Midbrain (tissue), 1 donor: ENCODE measurements at regions not wholly inside any gene's neighbourhood (a gene's known extent, or its start where the extent isn't known, plus 50 kb on each side); places are given as distances from the start of the nearest gene placed in this dataset.

Experiments used
- DNase-seq: peaks from one replicate; lab custom pipeline; 2025; lab: John Stamatoyannopoulos, UW

DNA sequence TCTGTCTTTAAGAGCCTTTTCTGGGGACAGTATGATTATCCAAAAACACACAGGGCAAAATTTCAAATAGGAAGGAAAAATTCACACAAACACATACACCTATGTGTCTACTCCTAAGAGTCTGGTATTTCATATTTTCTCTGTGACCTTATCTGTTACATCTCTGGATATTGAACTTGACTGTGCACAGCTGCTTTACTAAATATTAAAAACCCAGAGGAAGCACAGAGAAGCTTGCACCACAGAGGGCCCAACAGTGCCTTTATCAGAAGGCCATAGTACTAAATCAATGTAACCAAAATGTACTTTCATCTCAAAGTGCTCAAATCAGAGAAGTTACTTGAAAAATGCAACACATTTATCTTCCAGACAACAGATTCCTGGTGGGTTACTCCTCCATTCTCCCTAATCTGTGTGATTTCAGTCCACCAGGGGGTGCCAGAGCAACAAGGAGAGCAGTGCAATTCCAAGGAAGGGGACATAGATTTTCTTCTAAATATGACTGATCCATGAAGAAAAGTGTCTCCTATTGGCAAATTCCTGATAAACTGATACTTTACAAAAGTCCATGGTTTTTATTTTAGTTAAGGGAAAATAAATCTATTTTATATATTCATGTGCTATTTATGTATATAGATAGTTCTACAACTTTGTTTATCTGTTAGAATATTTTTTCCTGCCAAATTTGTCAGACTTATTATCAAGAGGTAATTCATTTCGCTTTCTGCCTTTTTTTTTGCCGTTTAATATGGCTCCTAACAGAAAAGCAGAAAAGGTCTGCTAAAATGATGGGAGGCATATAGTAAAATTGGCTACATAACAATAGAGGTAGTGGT, 617.6 kb downstream of the LRFN5 start:
- peak; percentile 60 for DNase-seq

DNA sequence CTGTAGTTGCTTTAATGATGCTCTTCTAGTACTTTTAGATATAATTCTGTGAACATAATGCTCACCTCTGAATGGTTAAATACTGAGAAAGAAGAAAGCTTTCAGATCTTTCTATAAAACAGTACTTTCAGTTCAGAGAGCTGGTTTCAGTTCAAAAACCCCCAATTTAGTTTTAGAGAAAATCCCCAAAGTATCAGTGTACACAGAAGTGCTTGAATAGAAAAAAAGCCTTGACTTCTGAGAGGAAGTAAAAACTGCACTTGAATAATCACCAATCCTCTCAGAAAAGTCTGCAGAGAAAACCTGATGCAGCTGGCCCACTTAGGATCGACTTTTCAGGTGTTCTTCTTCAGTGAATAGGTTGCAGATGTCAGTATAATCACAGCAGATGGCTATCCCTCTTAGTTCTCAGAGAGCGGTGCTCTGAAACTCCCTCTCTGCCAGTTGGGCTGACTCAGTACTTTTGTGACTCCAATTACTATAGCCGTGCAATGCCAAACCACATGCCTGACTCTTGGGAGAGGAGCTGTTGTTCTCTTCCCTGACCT, 616.3 kb downstream of the LRFN5 start:
- peak; percentile 18 for DNase-seq

DNA sequence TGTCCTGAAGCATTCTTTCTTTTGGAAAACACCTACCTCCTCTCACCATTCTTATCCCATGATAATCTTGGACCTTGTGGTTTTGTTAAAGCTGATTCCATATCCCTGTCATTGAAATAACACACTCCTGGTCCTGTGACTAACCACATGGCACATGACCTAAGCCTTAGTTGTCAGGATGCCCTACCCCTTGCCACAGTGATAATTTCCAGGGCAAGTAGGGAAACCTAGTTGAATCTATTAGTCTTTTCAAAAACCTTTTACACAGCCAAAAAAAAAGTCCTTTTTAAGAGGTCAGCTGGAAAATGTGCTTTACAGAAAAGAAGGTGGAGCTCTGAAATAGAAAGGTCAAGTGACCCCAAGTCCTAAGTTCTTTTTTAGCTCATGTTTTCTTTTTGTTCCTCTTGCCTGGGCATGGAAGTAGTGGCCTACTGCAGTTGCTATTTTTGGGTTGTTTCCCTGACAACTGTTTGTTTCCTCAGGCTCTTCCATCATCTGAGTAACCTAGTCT, 608.4 kb downstream of the LRFN5 start:
- peak; percentile 26 for DNase-seq

DNA sequence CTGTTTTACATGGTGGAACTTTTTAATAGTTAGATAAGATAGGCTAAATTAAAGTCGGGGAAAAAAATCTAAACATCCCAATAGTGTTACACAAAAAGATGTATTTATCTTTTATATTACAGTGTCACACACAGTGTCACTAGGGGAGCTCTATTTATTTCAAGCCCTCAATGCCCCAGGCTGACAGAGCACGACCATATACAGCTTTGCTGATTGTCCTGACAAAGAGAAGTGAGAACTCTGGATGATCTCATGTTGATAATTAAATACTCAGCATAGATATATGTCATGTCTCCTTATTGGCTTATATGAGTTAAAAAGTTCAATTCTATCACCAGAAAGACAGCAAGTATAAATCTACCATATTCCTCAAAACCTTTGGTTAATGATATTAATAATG, 594.3 kb downstream of the LRFN5 start:
- DNase-seq = no peak

DNA sequence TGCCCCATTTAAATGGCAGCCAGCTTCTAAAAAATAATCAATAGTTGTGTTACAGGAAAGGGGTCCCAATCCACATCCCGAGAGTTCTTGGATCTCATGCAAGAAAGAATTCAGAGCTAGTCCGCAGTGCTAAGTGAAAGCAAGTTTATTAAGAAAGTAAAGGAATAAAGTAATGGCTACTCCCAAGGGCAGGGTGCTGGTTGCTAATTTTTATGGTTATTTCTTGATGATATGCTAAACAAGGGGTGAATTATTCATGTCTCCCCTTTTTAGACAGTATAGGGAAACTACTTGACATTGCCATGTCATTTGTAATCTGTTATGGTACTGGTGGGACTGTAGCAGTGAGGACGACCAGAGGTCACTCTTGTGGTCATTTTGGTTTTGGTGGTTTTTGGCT, 591.3 kb downstream of the LRFN5 start:
- DNase-seq = no peak

DNA sequence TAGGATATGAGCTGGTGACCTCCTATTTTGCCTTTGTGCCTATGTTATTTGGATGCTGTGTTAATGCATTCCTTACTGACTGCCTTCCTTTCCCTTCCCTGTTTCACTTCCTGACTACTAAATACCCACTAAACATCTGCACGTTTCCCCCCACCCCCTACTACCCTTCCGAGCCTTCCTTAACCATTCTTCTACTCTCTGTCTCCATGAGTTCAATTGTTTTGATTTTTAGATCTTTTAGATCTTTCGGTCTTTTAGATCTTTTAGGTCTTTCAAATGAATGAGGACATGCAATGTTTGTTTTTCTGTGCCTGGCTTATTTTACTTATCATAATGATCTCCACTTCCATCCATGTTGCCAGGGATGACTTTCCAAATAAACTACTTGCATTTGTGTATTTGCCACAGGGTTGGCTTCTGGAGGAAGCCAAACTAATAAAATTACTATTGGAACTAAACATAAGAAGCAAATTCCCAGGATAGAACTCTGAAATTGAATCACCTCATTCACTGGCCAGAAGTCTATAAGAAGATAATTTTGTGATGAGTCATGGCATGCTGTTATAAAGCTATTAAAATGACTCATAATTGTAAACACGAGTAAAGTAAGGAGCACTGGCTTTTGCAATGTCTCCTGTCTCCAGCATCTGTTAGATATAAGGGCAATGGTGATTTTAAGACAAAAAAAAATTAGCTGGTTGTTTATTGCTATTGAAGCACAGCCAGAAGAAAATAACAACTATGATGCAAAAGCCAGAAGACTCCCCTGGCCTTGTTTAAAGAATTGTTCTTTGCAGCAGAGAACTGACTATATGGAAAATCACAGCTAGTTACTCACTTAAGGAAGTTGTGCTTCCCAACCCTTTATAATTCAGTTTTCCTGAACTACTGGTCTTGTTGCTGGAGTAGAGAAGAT, 586.3 kb downstream of the LRFN5 start:
- DNase-seq = no peak

DNA sequence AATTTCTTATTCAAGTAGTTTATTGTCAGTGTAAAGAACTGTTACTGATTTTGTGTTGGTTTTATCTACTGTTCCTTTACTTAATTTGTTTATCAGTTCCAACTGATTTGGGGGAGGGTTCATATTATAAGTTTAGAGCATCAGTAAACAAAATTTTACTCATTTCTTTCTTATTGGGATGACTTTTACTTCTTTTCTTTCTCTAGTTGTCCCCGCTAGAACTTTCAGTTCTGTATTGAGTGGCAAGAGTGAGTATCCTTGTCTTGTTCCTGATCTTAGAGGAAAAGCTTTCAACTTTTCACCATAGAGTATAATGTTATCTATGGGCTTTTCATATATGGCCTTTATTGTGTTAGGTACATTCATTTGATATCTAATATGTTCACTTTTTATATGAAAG, 584.1 kb downstream of the LRFN5 start:
- DNase-seq = no peak

DNA sequence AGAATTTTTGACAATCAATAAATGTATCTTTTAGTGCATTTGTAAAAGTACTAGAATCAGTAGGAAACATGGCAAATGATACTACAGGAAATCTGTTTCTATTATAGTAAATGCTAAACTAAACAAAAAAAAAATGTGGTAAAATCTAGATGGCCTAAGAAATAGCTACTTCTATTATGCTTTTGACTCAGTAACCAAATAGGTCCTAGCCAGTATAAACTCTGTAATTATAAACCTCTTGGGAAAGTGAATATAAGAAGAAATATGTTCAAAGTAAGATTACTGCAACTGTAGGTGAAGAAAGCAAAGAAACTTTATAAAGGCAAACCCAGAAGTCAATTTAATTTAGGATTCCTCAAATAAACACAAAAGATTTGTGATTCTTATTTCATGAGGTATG, 581.2 kb downstream of the LRFN5 start:
- no peak for DNase-seq

DNA sequence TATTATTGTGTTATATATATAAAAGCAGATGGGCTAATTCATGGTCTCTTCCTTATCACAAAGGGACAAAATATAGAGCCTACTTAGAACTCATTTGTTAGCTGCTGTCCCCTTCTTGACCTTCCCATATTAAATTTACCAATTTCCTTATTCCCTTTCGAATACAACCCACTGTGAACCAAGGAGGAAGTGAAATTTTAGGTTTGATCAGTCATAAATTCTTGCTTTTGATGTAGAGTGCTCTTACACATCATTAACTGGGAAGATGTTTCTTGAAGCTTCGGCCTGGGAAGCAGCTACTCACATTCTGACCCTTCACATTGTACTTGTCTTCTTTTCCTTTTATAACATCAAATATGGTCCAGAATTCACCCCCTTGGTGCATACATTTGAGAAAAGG, 579.0 kb downstream of the LRFN5 start:
- no peak for DNase-seq

DNA sequence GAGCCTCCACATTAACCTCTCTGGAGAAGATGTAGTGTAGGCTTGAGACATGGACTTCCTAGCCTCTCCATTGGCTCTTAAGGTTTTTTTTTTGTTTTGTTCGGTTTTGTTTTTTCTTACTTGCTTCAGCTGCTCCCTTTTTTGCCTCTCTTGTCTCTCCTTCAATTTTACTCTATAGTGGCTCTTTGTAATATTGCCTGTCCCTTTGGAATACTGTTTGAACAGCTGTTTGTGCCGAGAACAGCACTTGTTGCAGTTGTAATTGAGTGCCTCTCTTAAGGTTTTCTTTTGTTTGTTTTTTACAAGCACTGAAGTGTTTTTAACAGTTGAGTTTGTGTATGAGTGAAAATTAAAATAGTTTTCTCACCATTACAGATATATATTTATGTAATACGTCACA, 567.7 kb downstream of the LRFN5 start:
- DNase-seq = no peak

DNA sequence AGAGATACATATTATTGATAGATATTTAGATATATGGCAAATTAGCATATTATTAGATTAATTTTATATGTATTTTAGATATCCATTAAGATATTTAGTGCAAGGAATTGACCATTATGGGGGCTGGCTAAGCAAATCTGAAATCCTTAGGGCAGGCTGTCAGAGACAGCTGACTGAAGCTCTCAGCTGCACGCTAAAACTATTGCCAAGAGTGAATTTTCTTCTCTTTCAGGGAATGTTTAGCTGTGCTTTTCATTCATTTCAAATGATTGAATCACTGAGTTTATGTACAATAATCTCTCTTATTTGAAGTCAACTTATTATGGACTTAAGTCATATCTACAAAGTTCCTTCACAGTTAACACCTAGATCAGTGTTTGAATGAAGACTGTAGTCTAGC, 566.5 kb downstream of the LRFN5 start:
- DNase-seq = no peak

DNA sequence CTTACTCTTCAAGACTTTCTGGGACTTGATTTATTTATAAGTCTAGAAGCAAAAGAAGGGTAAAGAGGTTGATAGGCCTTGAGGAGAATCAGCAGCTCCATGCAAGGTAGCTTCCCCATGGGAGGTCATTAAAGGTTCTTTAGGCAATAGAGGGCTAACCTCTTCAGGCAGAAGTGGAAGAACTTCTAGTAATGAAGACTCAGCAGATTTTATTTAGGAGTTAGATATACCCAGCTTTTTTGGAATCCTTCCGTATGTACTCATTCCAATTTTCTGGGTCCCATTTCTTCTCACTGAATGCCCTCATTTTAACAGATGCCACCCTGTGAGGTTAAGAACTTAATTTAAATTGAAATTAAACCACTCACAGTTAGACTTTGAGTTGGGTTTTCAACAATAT, 565.6 kb downstream of the LRFN5 start:
- no peak for DNase-seq

DNA sequence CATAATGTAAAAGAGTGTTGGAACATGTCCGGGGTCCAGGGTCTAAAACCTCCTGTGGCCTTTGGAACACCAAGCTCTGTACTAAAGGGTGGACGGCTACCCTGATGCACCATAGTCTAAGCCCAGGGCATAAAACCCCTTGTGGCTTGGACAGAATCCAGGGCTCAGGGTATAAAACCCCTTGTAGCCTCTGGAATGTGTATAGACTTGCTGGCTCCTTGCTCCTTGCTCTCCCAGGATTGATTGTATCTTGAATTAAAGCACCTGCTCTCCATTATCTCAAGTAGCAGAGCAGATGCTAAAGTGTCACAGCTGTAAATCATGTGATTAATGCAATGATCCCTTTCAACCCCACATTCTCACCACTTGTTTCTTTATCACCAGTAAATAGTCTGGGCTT, 556.5 kb downstream of the LRFN5 start:
- DNase-seq = no peak

DNA sequence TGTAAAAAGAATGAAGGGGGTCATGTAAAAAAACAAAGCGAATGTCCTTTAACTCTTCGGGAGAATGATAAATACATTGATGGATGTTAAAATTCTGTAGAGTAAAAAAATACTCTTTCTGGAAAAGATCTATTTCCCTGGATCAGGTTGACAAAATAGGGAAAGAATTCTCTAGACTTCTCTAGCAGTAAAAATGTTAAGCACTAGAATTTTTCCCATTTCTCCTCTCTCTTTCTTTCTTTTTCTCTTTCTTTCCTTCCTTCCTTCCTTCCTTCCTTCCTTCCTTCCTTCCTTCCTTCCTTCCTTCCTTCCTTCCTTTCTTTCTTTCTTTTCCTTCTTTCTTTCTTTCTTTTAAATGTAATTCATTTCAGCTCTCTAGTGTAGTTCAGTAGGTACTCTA, 552.5 kb downstream of the LRFN5 start:
- no peak for DNase-seq

DNA sequence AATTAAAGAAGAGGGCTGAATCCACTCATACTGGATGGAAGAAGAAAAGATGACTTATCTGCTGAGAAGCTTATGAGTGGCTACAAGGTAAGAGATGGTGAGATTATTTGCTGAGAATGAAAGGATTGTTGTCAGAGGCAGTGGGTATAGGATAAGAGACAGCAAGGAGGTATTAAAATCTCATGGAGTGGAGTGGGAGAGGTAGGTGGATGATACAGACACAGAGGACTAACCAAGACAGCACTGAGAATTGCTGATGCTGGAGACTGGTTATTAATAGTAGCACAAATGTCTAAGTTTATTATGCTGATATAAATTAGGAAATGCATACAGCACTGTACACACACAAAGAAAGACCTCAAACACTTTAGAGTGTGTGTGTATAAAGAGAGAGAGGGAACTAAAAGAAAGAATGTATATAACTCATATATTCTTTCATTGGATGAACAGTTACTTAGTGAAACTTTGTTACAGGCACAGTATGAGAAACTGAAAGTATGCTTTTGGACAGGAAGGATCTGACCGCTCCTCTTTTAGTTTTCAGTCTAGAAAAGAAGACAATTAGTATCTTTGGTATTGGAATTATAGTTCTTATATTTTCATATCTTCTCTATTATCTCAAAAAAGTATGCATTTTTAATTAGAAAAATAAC, 543.1 kb downstream of the LRFN5 start:
- DNase-seq = no peak

DNA sequence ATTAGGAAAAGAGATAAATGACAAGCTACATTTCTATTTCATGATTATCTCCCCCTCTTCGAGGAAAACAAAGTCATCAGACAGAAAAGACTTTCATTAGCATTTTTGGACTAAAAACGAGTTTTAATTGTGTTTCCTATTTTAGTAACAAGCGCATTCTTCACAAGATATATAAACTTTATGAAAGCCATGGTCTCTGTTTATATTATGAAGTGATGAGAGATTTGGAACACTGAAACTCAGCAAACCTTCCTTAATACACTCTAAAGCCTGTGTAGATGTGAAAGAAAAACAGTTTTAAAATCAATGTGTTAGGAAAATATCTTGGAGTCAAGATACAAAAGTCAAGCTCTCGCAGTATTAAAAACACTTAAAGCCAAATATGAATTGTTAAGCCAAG, 539.1 kb downstream of the LRFN5 start:
- no peak for DNase-seq

DNA sequence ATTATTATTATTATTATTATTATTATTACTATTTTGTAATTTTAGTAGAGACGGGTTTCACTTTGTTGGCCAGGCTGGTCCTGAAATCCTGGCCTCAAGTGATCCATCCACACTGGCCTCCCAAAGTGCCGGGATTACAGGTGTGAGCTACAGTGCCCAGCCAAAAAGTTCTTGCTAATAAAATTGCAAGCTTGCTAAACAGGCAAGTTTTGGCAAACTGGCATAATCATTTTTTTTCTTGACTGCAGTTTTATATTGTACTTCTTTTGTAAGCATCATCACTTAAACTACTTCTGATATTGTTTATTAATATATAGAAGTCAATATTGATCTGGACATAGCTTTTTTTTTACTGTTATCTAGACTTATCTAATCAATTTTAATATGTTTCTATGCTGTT, 536.4 kb downstream of the LRFN5 start:
- DNase-seq = no peak

DNA sequence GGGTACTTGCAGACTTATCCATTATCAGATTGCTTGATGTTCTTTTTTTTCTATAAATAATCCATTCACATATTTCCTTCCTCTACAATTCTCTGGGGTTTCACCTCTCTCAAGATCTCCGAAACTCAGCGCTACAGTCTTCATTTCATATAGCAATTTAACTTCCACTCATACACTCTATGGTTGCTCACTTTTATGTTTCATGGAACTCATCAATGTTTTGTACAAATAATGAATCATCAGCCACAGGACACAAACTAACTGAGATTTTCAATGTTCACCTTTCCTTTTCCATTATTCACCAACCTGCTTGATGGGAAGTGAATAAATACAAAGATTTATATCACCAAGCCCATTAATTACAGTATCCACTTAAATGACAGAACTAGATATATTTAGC, 534.7 kb downstream of the LRFN5 start:
- no peak for DNase-seq

DNA sequence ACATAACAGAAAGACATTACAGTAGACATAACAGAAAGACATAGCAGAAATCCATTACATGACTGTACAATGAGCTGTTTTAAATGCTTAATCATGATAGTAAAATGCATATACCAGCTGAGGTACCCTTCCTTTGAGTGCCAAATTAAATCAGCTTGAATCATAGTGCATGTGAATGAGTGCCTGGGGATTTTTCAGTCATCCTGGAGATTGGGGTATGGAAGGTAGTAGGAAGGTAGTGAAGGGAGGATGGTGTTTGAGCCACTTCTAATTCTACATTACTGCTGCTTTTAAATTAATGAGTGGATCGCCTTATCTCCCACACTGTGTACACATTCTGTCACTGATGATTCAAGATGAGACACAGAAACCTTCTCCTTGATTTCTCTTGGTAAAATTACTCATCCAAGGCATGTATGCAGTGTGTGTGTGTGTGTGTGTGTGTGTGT, 534.2 kb downstream of the LRFN5 start:
- no peak for DNase-seq

DNA sequence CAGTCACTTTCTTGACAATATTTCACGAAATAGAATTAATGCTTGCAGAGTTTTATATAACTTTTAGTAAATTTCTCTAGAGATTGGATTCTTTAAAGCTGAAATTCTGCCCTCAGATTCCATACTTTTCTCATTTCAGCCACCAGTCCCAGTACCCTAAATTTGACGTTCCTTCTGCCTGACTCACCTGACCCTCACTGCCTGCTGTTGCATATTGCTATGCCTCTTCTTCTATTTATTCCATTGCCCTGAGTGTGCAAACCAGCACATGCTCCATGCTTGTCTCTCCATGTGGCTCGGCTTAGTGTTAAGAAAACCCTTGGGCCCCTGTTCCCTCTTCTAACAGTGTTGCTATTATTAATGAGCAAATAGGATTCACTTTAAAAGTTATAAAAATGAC, 533.3 kb downstream of the LRFN5 start:
- DNase-seq = no peak

DNA sequence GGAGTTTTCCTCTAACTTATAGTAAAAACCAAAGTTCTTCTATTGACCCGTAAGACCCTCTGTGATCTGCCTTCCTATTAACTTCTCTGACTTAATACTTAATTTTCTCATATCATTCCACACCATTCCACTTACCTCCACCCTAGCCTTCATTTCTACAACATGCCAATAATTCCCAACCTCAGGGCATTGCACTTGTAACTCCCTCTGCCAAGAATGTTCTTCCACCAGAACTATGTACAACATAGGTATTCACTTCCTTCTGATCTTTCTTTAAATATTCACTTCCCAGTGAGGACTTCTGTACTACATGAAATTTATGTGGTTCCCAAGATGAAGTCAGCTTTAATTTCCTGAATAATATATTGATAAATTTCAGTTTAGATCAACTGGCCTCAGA, 531.7 kb downstream of the LRFN5 start:
- no peak for DNase-seq

DNA sequence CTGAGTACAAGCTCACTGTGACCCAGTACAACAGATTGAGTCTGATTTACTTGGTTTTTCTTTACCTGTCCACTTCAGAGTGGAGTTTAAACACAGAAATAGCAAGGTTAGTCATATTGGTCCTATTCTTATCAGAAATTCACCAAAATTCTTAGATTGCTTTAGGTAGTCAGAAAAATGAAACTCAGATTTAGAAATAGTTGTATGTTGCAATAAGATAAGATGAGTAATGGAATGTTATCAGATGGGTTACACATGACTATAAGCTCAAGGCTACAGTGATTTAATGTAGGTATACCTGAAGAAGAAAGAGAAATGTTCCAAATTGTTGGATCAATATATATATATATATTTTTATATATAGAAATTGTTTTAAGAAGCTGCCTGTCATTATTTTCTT, 524.1 kb downstream of the LRFN5 start:
- no peak for DNase-seq
